Memory B cell (primary cell): ENCODE measurements at regions not wholly inside any gene's neighbourhood (a gene's known extent, or its start where the extent isn't known, plus 50 kb on each side); places are given as distances from the start of the nearest gene placed in this dataset.
"Not testable (repeated sequence)": the region's sequence is repeated elsewhere in the genome, so short reads cannot be mapped to it uniquely, and the experiment has no call there.

Experiments used
- ATAC-seq: fragments of 150-1000 bp; cut with Tn5 transposase; 2 replicates; pipeline ENCODE4 v1.10.0; 2021; ENCODE audit warnings: low read depth, mild to moderate bottlenecking, moderate library complexity
- DNase-seq, 2 donors: peaks; one replicate each; pipeline ENCODE4 v3.0.0; 2022; ENCODE audit warnings: low spot score in 2 of 2
- H3K27ac Mint-ChIP-seq: one replicate; pipeline ENCODE4 v1.8.0; 2022; ENCODE audit warnings: mild to moderate bottlenecking, moderate library complexity, mixed read lengths
- H3K27me3 Mint-ChIP-seq: one replicate; pipeline ENCODE4 v1.8.0; 2022; ENCODE audit warnings: mixed read lengths
- H3K36me3 Mint-ChIP-seq: one replicate; pipeline ENCODE4 v1.8.0; 2022; ENCODE audit warnings: mild to moderate bottlenecking, mixed read lengths
- H3K4me1 Mint-ChIP-seq: one replicate; pipeline ENCODE4 v1.8.0; 2022; ENCODE audit warnings: mixed read lengths
- H3K4me3 Mint-ChIP-seq: one replicate; pipeline ENCODE4 v1.8.0; 2022; ENCODE audit warnings: mild to moderate bottlenecking, moderate library complexity, mixed read lengths
- H3K9me3 Mint-ChIP-seq: one replicate; pipeline ENCODE4 v1.8.0; 2022; ENCODE audit warnings: mixed read lengths

DNA sequence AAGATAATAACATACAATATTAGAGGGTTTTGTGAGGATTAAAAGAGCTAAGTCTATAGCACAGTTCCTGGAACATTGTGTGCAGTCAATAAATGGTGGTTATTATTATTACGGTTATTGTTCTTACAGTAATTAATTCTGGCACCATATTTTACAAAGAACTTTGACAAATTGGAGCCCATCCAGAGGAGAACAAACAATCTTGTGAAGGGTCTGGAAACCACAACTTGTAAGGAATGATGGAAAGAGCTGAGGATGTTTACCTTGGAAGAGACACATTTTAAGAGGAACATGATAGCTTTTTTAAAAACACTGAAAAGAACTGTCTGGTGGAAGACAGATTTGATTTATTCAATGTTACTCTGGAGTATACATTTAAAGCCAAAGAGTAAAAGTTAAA is 150.5 kb upstream of the KRR1 start:
- Mint-ChIP-seq H3K27me3 (no peaks in the 10 kb centered on the region), H3K9me3 (no peaks in the 10 kb centered on the region), H3K27ac (no peak overlapping the region), H3K36me3 (no peaks in the 10 kb centered on the region), H3K4me1 (no peaks in the 10 kb centered on the region), H3K4me3 (no peak overlapping the region)
- no peak for ATAC-seq
- DNase-seq, result no peak

DNA sequence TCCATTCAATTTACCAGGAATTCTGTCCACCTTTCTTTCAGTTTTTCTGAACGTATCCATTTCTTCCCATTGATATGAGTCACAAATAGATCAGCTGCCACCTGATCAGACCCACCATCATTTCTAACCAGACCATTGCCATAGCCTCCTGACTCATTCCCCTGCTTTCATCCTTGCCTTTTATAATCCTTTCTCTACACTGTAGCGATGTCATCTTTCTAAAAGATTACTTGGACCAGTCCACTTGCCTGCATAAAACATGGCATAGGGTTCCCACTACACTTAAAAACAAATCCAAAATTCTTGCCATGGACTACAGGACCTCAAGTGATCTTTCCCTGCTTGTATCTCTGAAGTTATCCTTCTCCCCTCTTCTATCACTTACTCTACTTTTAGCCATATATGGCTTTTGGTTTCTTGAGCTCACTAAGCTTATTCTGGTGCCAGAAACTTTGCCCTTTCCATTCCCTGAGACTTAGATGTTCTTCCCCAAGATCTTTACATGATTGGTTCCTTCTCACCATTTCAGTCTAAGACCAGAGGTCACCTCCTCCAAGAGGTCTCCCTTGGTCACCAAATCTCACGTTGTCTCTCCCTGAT is 149.5 kb upstream of the KRR1 start:
- H3K27me3 Mint-ChIP-seq, result no peaks in the 10 kb centered on the region
- no peaks in the 10 kb centered on the region for H3K9me3 Mint-ChIP-seq
- no peak overlapping the region for H3K4me3 Mint-ChIP-seq
- H3K27ac Mint-ChIP-seq, result no peak overlapping the region
- no peaks in the 10 kb centered on the region for H3K4me1 Mint-ChIP-seq
- ATAC-seq (no peak), DNase-seq (no peak)
- H3K36me3 Mint-ChIP-seq, result no peaks in the 10 kb centered on the region

DNA sequence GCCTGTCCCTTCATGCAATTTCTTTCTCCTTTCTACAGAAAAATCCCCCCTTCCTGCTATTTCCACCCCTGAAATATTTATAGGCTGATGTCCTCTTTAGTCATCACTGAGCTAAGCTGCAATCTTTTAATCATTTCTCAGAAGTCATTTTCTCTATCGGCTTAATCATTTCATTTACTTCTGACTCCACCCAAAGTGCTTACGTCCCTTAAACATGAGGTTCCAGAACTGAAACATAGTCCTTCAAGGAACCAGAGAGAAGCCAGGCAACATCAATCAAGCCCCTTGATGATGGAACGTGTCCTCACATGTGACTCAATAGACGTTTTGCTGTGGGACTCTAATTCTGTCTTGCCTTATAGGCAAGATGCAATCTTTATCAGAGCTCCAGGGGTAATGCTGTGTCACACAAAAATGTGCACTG is 148.7 kb upstream of the KRR1 start:
- no peak overlapping the region for H3K27ac Mint-ChIP-seq
- DNase-seq (no peak), ATAC-seq (no peak)
- no peak overlapping the region for H3K4me3 Mint-ChIP-seq
- H3K4me1 Mint-ChIP-seq, result no peaks in the 10 kb centered on the region
- H3K36me3 Mint-ChIP-seq, result no peaks in the 10 kb centered on the region
- no peaks in the 10 kb centered on the region for H3K27me3 Mint-ChIP-seq
- H3K9me3 Mint-ChIP-seq, result no peaks in the 10 kb centered on the region

- H3K27me3 Mint-ChIP-seq, result no peaks in the 10 kb centered on the region
- H3K9me3 Mint-ChIP-seq, result no peaks in the 10 kb centered on the region
- no peak for DNase-seq
- H3K4me3 Mint-ChIP-seq, result no peak overlapping the region
- no peaks in the 10 kb centered on the region for H3K4me1 Mint-ChIP-seq
- no peaks in the 10 kb centered on the region for H3K36me3 Mint-ChIP-seq
- no peak overlapping the region for H3K27ac Mint-ChIP-seq
- no peak for ATAC-seq
Observed at GRCh38 chr12:75658901-75659823, 147.8 kb upstream of the KRR1 start.

GRCh38 chr12:75658286-75658685 is 146.9 kb upstream of the KRR1 start:
- no peaks in the 10 kb centered on the region for H3K9me3 Mint-ChIP-seq
- H3K4me3 Mint-ChIP-seq, result no peak overlapping the region
- H3K36me3 Mint-ChIP-seq, result no peaks in the 10 kb centered on the region
- H3K27me3 Mint-ChIP-seq, result no peaks in the 10 kb centered on the region
- H3K4me1 Mint-ChIP-seq, result no peaks in the 10 kb centered on the region
- ATAC-seq, result no peak
- no peak overlapping the region for H3K27ac Mint-ChIP-seq
- DNase-seq, result no peak

DNA sequence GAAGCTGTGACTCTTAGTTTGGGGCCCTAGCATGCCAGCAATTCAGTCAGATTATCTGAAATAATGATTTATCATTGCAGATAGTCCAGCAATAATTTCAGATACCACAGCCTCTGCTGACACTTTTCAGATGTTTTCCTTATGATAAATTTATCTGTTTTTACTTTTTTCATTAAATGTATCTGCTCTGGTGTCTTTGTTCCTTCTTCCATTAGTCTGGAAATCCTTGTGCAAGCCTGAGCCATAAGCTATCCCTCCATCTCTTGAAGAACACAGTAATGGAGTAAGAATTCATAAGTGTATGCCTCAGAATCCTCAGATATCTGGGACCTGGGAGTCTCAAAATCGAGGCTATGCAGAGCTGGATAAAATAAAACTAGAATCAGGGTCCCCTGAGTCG is 146.4 kb upstream of the KRR1 start:
- Mint-ChIP-seq H3K4me1 (no peaks in the 10 kb centered on the region), H3K27ac (no peak overlapping the region), H3K4me3 (no peak overlapping the region), H3K36me3 (no peaks in the 10 kb centered on the region), H3K27me3 (no peaks in the 10 kb centered on the region), H3K9me3 (no peaks in the 10 kb centered on the region)
- DNase-seq, result no peak
- ATAC-seq, result no peak

DNA sequence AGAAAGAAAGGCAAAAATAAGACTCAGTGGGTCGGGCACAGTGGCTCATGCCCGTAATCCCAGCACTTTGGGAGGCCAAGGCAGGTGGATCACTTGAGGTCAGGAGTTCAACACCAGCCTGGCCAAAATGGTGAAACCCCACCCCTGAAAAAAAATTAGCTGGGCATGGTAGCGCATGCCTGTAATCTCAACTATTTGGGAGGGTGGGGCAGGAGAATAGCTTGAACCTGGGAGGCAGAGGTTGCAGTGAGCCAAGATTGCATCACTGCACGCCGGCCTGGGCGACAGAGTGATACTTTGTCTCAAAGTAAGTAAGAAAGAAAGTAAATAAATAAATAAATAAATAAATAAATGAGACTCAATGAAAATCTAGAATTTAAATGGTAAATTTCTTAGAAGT is 145.9 kb upstream of the KRR1 start:
- H3K9me3 Mint-ChIP-seq, H3K4me3 Mint-ChIP-seq, ATAC-seq, H3K4me1 Mint-ChIP-seq, H3K27ac Mint-ChIP-seq, H3K36me3 Mint-ChIP-seq, H3K27me3 Mint-ChIP-seq, DNase-seq: not testable (repeated sequence)

GRCh38 chr12:75656648-75657047 is 145.2 kb upstream of the KRR1 start:
- Mint-ChIP-seq H3K9me3 (no peaks in the 10 kb centered on the region), H3K27ac (no peak overlapping the region), H3K4me3 (no peak overlapping the region), H3K4me1 (no peaks in the 10 kb centered on the region), H3K36me3 (no peaks in the 10 kb centered on the region), H3K27me3 (peaks cover 3% of the 10 kb centered on the region)
- ATAC-seq (no peak), DNase-seq (no peak)

- Mint-ChIP-seq H3K4me3 (no peak overlapping the region), H3K9me3 (no peaks in the 10 kb centered on the region), H3K4me1 (no peaks in the 10 kb centered on the region), H3K36me3 (no peaks in the 10 kb centered on the region), H3K27me3 (peaks cover 3% of the 10 kb centered on the region), H3K27ac (no peak overlapping the region)
- ATAC-seq (no peak), DNase-seq (no peak)
Observed at GRCh38 chr12:75656210-75656609, 144.8 kb upstream of the KRR1 start.

DNA sequence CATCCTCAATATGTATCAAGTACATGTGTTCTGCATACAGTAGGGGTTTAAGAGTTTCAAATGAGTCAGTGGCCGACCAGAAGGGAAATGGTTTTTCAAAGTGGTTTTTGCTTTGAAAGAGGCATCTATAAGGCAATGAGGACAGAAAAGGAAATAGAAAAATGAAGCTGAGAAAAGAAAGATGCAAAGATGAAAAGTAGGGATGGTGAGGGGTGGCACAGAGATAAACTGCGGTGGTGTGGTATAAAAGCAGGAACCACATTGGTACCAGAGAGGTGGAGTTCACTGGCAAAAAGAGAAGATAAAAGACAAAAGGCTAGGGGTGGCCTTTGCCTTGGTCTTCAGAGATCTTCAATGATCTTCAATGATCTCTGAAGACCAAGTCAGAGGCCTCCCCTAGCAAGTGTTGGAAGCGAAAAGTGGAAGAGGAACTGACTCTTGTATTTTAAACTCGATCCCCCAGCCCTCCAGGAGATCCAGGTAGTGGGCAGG is 144.0 kb upstream of the KRR1 start:
- H3K9me3 Mint-ChIP-seq, result peaks cover under 1% of the 10 kb centered on the region
- H3K4me1 Mint-ChIP-seq, result no peaks in the 10 kb centered on the region
- DNase-seq (no peak), ATAC-seq (no peak)
- no peak overlapping the region for H3K4me3 Mint-ChIP-seq
- peaks cover 3% of the 10 kb centered on the region for H3K27me3 Mint-ChIP-seq
- H3K36me3 Mint-ChIP-seq, result no peaks in the 10 kb centered on the region
- no peak overlapping the region for H3K27ac Mint-ChIP-seq

GRCh38 chr12:75651342-75651695 is 139.9 kb upstream of the KRR1 start:
- no peak for ATAC-seq
- no peak overlapping the region for H3K4me3 Mint-ChIP-seq
- H3K4me1 Mint-ChIP-seq, result no peaks in the 10 kb centered on the region
- H3K27me3 Mint-ChIP-seq, result peaks cover 4% of the 10 kb centered on the region
- H3K9me3 Mint-ChIP-seq, result peaks cover 2% of the 10 kb centered on the region
- no peak overlapping the region for H3K27ac Mint-ChIP-seq
- no peak for DNase-seq
- no peaks in the 10 kb centered on the region for H3K36me3 Mint-ChIP-seq

- Mint-ChIP-seq H3K27ac (no peak overlapping the region), H3K9me3 (peaks cover 2% of the 10 kb centered on the region), H3K4me3 (no peak overlapping the region), H3K27me3 (peaks cover 4% of the 10 kb centered on the region), H3K4me1 (no peaks in the 10 kb centered on the region), H3K36me3 (no peaks in the 10 kb centered on the region)
- DNase-seq (no peak), ATAC-seq (no peak)
Observed at GRCh38 chr12:75650595-75651341, 139.4 kb upstream of the KRR1 start.

- H3K36me3 Mint-ChIP-seq, result no peaks in the 10 kb centered on the region
- H3K4me1 Mint-ChIP-seq, result no peaks in the 10 kb centered on the region
- H3K9me3 Mint-ChIP-seq, result peaks cover 2% of the 10 kb centered on the region
- no peak for DNase-seq
- no peak overlapping the region for H3K27ac Mint-ChIP-seq
- no peak for ATAC-seq
- no peak overlapping the region for H3K4me3 Mint-ChIP-seq
- H3K27me3 Mint-ChIP-seq, result peaks cover 4% of the 10 kb centered on the region
Observed at GRCh38 chr12:75650100-75650499, 138.7 kb upstream of the KRR1 start.

DNA sequence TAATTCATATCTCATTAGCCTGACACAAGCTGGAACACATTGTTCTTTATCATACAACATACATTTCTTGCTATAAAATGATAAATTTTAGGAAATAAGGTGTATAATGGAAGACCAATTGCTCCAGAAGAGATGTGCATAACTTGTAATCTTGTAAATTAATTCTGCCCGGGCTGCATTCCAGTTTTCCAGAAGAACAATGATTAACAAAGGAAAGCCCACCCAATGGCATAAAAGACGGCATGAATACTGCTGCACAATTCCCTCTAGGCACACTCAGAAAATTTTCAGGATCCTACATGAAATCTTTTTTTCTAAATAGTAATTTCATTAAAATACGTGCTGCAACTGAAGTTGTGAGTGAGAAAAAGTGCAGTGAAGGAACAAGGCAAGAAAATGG is 137.4 kb upstream of the KRR1 start:
- Mint-ChIP-seq H3K36me3 (no peaks in the 10 kb centered on the region), H3K4me1 (peaks cover 5% of the 10 kb centered on the region), H3K9me3 (peaks cover 2% of the 10 kb centered on the region), H3K27ac (no peak overlapping the region), H3K27me3 (peaks cover 4% of the 10 kb centered on the region), H3K4me3 (no peak overlapping the region)
- ATAC-seq (no peak), DNase-seq (no peak)
